CD4-positive, alpha-beta memory T cell (primary cell): ENCODE measurements at regions not wholly inside any gene's neighbourhood (a gene's known extent, or its start where the extent isn't known, plus 50 kb on each side); places are given as distances from the start of the nearest gene placed in this dataset.

Experiments used
- CTCF ChIA-PET: fragments of 350-600 bp; sonication (Branson Sonifier 250); formaldehyde crosslinking; loops from one replicate; lab custom pipeline; 2021; ENCODE audit warnings: inconsistent platforms; ENCODE audit not compliant: partially characterized antibody; lab: Charles Lee
- POLR2A ChIA-PET: fragments of 350-600 bp; sonication (Branson Sonifier 250); formaldehyde crosslinking; loops from one replicate; lab custom pipeline; 2021; ENCODE audit not compliant: partially characterized antibody; lab: Charles Lee
- DNase-seq, 5 donors: peaks; one replicate each; pipeline versions ENCODE4 v3.0.0 to v3.0.0-alpha.2; 2020 to 2022; ENCODE audit warnings: mixed read lengths in 1 of 5
- H3K27ac ChIP-seq: one replicate; pipeline ENCODE4 v1.7.0; 2013; ENCODE audit warnings: low read depth, low read length
- H3K27me3 ChIP-seq: 2 replicates; pipeline ENCODE4 v1.7.0; 2013; ENCODE audit warnings: mild to moderate bottlenecking, low read length, moderate library complexity; ENCODE audit not compliant: insufficient read depth
- H3K36me3 ChIP-seq: 2 replicates; pipeline ENCODE4 v1.7.0; 2013; ENCODE audit warnings: mild to moderate bottlenecking, low read length, moderate library complexity; ENCODE audit not compliant: insufficient read depth
- H3K4me1 ChIP-seq: 2 replicates; pipeline ENCODE4 v1.7.0; 2013; ENCODE audit warnings: mild to moderate bottlenecking, low read length, moderate library complexity; ENCODE audit not compliant: insufficient read depth
- H3K4me3 ChIP-seq, 2 donors: one replicate each; pipeline ENCODE4 v1.7.0; 2013; ENCODE audit warnings: low read length in 2 of 2, mild to moderate bottlenecking in 1 of 2
- H3K9me3 ChIP-seq, 2 donors: one replicate each; pipeline ENCODE4 v1.7.0; 2013; ENCODE audit warnings: low read length in 2 of 2, control low read depth in 1 of 2; ENCODE audit not compliant: control insufficient read depth in 1 of 2
- H3K27ac Mint-ChIP-seq, 7 donors: one replicate each; pipeline ENCODE4 v1.8.0; 2020 to 2021; ENCODE audit warnings: mixed read lengths in 7 of 7, mild to moderate bottlenecking in 6 of 7, inconsistent platforms in 3 of 7, moderate library complexity in 3 of 7
- H3K27me3 Mint-ChIP-seq, 2 donors: one replicate each; pipeline ENCODE4 v1.8.0; 2020 to 2021; ENCODE audit warnings: mixed read lengths in 2 of 2
- H3K36me3 Mint-ChIP-seq, 2 donors: one replicate each; pipeline ENCODE4 v1.8.0; 2020 to 2021; ENCODE audit warnings: mixed read lengths in 2 of 2, inconsistent platforms in 1 of 2, mild to moderate bottlenecking in 1 of 2
- H3K4me1 Mint-ChIP-seq, 4 donors: one replicate each; pipeline ENCODE4 v1.8.0; 2020 to 2021; ENCODE audit warnings: mixed read lengths in 4 of 4, mild to moderate bottlenecking in 1 of 4
- H3K4me3 Mint-ChIP-seq, 8 donors: one replicate each; pipeline ENCODE4 v1.8.0; 2020 to 2021; ENCODE audit warnings: mixed read lengths in 8 of 8, mild to moderate bottlenecking in 7 of 8, moderate library complexity in 6 of 8, inconsistent platforms in 3 of 8
- H3K9me3 Mint-ChIP-seq, 8 donors: one replicate each; pipeline ENCODE4 v1.8.0; 2020 to 2021; ENCODE audit warnings: mixed read lengths in 8 of 8, mild to moderate bottlenecking in 5 of 8, inconsistent platforms in 3 of 8, moderate library complexity in 1 of 8
- intact Hi-C: fragments of 100-400 bp; cut with micrococcal nuclease; formaldehyde crosslinking; loops from one replicate; pipeline ENCODE4 v1.15.1; 2023

- H3K27ac ChIP-seq, result no peak overlapping the region
- H3K4me1 ChIP-seq, result no peaks in the 10 kb centered on the region
- ChIA-PET CTCF (no interaction called here), POLR2A (no interaction called here)
- H3K27me3 ChIP-seq, result no peaks in the 10 kb centered on the region
- no peak overlapping the region for H3K4me3 ChIP-seq
- Mint-ChIP-seq H3K27me3 (no peaks in the 10 kb centered on the region), H3K4me1 (peaks cover 2 to 12% (median 9%) of the 10 kb centered on the region in 4 donors), H3K4me3 (no peak overlapping the region), H3K27ac (no peak overlapping the region), H3K9me3 (no peaks in the 10 kb centered on the region), H3K36me3 (no peaks in the 10 kb centered on the region)
- DNase-seq, result no peak
- intact Hi-C loops, result no loop called here
- H3K9me3 ChIP-seq, result no peaks in the 10 kb centered on the region
- no peaks in the 10 kb centered on the region for H3K36me3 ChIP-seq
Observed at GRCh38 chr1:234899730-234900072, 228.9 kb downstream of the TOMM20 start.

GRCh38 chr1:234899041-234899729, 229.5 kb downstream of the TOMM20 start:
- CTCF ChIA-PET, result no interaction called here
- POLR2A ChIA-PET, result no interaction called here
- Mint-ChIP-seq H3K9me3 (no peaks in the 10 kb centered on the region), H3K4me1 (peaks cover 7 to 17% (median 14%) of the 10 kb centered on the region in 4 donors), H3K27ac (no peak overlapping the region), H3K36me3 (no peaks in the 10 kb centered on the region), H3K4me3 (no peak overlapping the region), H3K27me3 (no peaks in the 10 kb centered on the region)
- H3K27ac ChIP-seq, result no peak overlapping the region
- H3K27me3 ChIP-seq, result no peaks in the 10 kb centered on the region
- no peak for DNase-seq
- H3K4me1 ChIP-seq, result peaks cover 4% of the 10 kb centered on the region
- H3K4me3 ChIP-seq, result no peak overlapping the region
- no peaks in the 10 kb centered on the region for H3K9me3 ChIP-seq
- intact Hi-C loops, result no loop called here
- H3K36me3 ChIP-seq, result no peaks in the 10 kb centered on the region

- Histone ChIP-seq H3K4me3 (no peak overlapping the region), H3K27ac (no peak overlapping the region), H3K4me1 (peaks cover 11% of the 10 kb centered on the region), H3K36me3 (no peaks in the 10 kb centered on the region), H3K27me3 (no peaks in the 10 kb centered on the region), H3K9me3 (no peaks in the 10 kb centered on the region)
- intact Hi-C loops, result no loop called here
- no peaks in the 10 kb centered on the region for H3K9me3 Mint-ChIP-seq
- ChIA-PET POLR2A (no interaction called here), CTCF (no interaction called here)
- H3K36me3 Mint-ChIP-seq, result no peaks in the 10 kb centered on the region
- peak overlapping the region in 1 of 7 donors; percentile 69 for H3K27ac Mint-ChIP-seq
- H3K27me3 Mint-ChIP-seq, result no peaks in the 10 kb centered on the region
- DNase-seq, result no peak
- H3K4me1 Mint-ChIP-seq, result peaks cover 9 to 23% (median 16%) of the 10 kb centered on the region in 4 donors
- H3K4me3 Mint-ChIP-seq, result no peak overlapping the region
Observed at GRCh38 chr1:234898455-234899033, 230.1 kb downstream of the TOMM20 start.

GRCh38 chr1:234897754-234898454, 230.7 kb downstream of the TOMM20 start:
- H3K4me3 ChIP-seq, result no peak overlapping the region
- no peak overlapping the region for H3K27ac Mint-ChIP-seq
- intact Hi-C loops, result no loop called here
- no peaks in the 10 kb centered on the region for H3K27me3 Mint-ChIP-seq
- no peak for DNase-seq
- no peaks in the 10 kb centered on the region for H3K36me3 ChIP-seq
- H3K9me3 ChIP-seq, result no peaks in the 10 kb centered on the region
- H3K27ac ChIP-seq, result no peak overlapping the region
- no peaks in the 10 kb centered on the region for H3K27me3 ChIP-seq
- no peaks in the 10 kb centered on the region for H3K9me3 Mint-ChIP-seq
- peaks cover 12% of the 10 kb centered on the region for H3K4me1 ChIP-seq
- ChIA-PET POLR2A (no interaction called here), CTCF (no interaction called here)
- no peak overlapping the region for H3K4me3 Mint-ChIP-seq
- H3K36me3 Mint-ChIP-seq, result no peaks in the 10 kb centered on the region
- H3K4me1 Mint-ChIP-seq, result peaks cover 9 to 24% (median 18%) of the 10 kb centered on the region in 4 donors

GRCh38 chr1:234897390-234897749, 231.3 kb downstream of the TOMM20 start:
- ChIA-PET POLR2A (no interaction called here), CTCF (no interaction called here)
- Histone ChIP-seq H3K4me3 (no peak overlapping the region), H3K36me3 (no peaks in the 10 kb centered on the region), H3K4me1 (peaks cover 12% of the 10 kb centered on the region), H3K27ac (no peak overlapping the region), H3K27me3 (no peaks in the 10 kb centered on the region), H3K9me3 (no peaks in the 10 kb centered on the region)
- intact Hi-C loops, result no loop called here
- Mint-ChIP-seq H3K4me3 (no peak overlapping the region), H3K27me3 (no peaks in the 10 kb centered on the region), H3K4me1 (peaks cover 9 to 24% (median 18%) of the 10 kb centered on the region in 4 donors), H3K9me3 (no peaks in the 10 kb centered on the region), H3K27ac (no peak overlapping the region), H3K36me3 (no peaks in the 10 kb centered on the region)
- DNase-seq, result no peak

GRCh38 chr1:234896477-234897389, 231.9 kb downstream of the TOMM20 start:
- no peak for DNase-seq
- H3K4me1 ChIP-seq, result peaks cover 12% of the 10 kb centered on the region
- peaks cover 9 to 24% (median 18%) of the 10 kb centered on the region in 4 donors for H3K4me1 Mint-ChIP-seq
- H3K4me3 Mint-ChIP-seq, result no peak overlapping the region
- ChIA-PET POLR2A (no interaction called here), CTCF (no interaction called here)
- intact Hi-C loops, result no loop called here
- H3K27ac ChIP-seq, result no peak overlapping the region
- no peaks in the 10 kb centered on the region for H3K27me3 Mint-ChIP-seq
- H3K36me3 ChIP-seq, result no peaks in the 10 kb centered on the region
- peak overlapping the region in 1 of 7 donors; percentile 48 for H3K27ac Mint-ChIP-seq
- no peaks in the 10 kb centered on the region for H3K9me3 ChIP-seq
- no peak overlapping the region for H3K4me3 ChIP-seq
- H3K9me3 Mint-ChIP-seq, result no peaks in the 10 kb centered on the region
- no peaks in the 10 kb centered on the region for H3K27me3 ChIP-seq
- no peaks in the 10 kb centered on the region for H3K36me3 Mint-ChIP-seq
